Mammary epithelial cell (primary cell): ENCODE measurements at regions not wholly inside any gene's neighbourhood (a gene's known extent, or its start where the extent isn't known, plus 50 kb on each side); places are given as distances from the start of the nearest gene placed in this dataset.

ENCODE experiments used
- CTCF ChIP-seq, 2 donors: IDR thresholded peaks in 1 of 2; conservative IDR thresholded peaks in 1 of 2; 2 replicates each; pipeline ENCODE4 v1.5.1; 2011 to 2012; ENCODE audit warnings: inconsistent platforms in 2 of 2, low read length in 2 of 2, mild to moderate bottlenecking in 2 of 2, control low read depth in 1 of 2, low read depth in 1 of 2; ENCODE audit not compliant: insufficient read depth in 1 of 2; ENCODE audit errors: extremely low read depth in 1 of 2
- EZH2 ChIP-seq: IDR thresholded peaks from 2 replicates; pipeline ENCODE4 v1.6.1; 2012; ENCODE audit warnings: low read length, inconsistent platforms, borderline replicate concordance

DNA sequence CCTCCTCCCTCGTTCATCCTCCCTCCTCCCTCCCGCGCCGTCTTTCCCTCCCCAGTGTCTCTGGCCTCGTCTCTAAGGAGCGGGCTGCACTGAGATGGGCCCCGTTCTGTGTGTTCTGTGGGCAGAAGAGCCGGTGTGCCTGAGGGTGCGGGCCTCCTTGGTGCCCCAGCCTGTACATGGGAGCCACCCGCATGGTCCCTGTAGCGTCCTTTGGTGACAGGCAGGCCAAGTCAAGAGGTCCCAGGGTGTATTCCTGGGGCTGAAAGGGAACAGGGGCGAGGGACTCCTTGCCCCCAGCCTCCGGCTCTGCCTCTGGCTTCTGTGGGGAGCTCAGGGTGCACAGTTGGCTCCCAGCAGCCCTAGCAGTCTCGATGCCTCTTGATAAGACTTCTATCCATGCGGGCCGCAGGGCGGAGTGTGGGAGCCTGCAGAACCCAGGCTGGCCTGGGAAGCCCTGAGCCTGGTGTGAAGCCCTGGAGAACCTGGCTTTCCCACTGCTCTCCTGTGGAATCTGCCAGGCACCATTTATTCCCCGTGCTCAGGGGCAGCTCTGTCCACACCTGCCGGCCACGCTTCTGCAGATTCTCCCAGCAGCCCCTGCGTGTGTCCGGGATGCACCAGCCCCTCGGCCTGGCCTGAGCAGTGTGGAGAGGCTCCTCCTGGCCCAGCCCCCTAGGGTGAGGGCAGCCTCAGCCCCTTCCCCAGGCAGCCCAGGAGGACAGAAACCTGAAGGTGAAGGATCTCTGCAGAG, 181.3 kb downstream of the KIF26A start:
- no peak for TF ChIP-seq CTCF (conservative IDR thresholded peaks at IDR 0.05 in 1 of 2, IDR thresholded peaks at IDR 0.05 in 1 of 2; ENCODE audit: extremely low read depth in 1 of 2, insufficient read depth in 1 of 2, low read depth in 1 of 2, low read length in 2 of 2)
- TF ChIP-seq EZH2, result no peak
